Prostate gland (tissue), 2 donors: ENCODE measurements at regions not wholly inside any gene's neighbourhood (a gene's known extent, or its start where the extent isn't known, plus 50 kb on each side); places are given as distances from the start of the nearest gene placed in this dataset.
"Not testable (repeated sequence)": the region's sequence is repeated elsewhere in the genome, so short reads cannot be mapped to it uniquely, and the experiment has no call there.

Experiments
- DNase-seq: peaks from one replicate; pipeline ENCODE4 v3.0.0-alpha.2; 2019; ENCODE audit warnings: low spot score
- H3K27ac ChIP-seq, 2 donors: fragments of 200-600 bp; sonication (generic); 2 replicates each; pipeline ENCODE4 v1.5.1; 2017 to 2019
- H3K27me3 ChIP-seq: fragments of 200-600 bp; sonication (generic); replicated peaks from 2 replicates; pipeline ENCODE4 v1.5.1; 2019; ENCODE audit not compliant: insufficient read depth
- H3K36me3 ChIP-seq, 2 donors: fragments of 200-600 bp; sonication (generic); 1 replicate in 1 of 2; 2 replicates in 1 of 2; pipeline versions ENCODE4 v1.5.1 to v1.8.1; 2017 to 2019
- H3K4me1 ChIP-seq: fragments of 200-600 bp; sonication (generic); replicated peaks from 2 replicates; pipeline ENCODE4 v1.5.1; 2019
- H3K4me3 ChIP-seq, 2 donors: fragments of 200-600 bp; sonication (generic); 2 replicates each; pipeline ENCODE4 v1.5.1; 2017 to 2019
- H3K9me3 ChIP-seq: fragments of 200-600 bp; sonication (generic); 2 replicates; pipeline ENCODE4 v1.5.1; 2017
- POLR2A ChIP-seq: fragments of 450-650 bp; IDR thresholded peaks from one replicate; pipeline ENCODE4 v1.6.1; 2016; ENCODE audit warnings: antibody characterized with exemption, mild to moderate bottlenecking
- POLR2AphosphoS5 ChIP-seq: sonication (generic); formaldehyde crosslinking; IDR thresholded peaks from one replicate; pipeline ENCODE4 v1.6.1; 2017; ENCODE audit warnings: antibody characterized with exemption
- WGBS: methylation state at CpG from one replicate; pipeline ENCODE4 v1.1.5; 2018; 5-methylcytosine and 5-hydroxymethylcytosine counted together
- intact Hi-C: fragments of 100-400 bp; cut with DNase I; formaldehyde crosslinking; loops from one replicate; pipeline ENCODE4 v1.14.2; 2022
- TF ChIP-seq, protein P1 (sequence below), 4 experiments: fragments of 200-600 bp in 2 of 4; fragments of 450-650 bp in 2 of 4; sonication (generic) in 2 of 4; IDR thresholded peaks; 1 replicate in 3 of 4; 2 replicates in 1 of 4; pipeline ENCODE4 v1.5.1; 2016 to 2019; ENCODE audit warnings: antibody characterized with exemption in 4 of 4, mild to moderate bottlenecking in 2 of 4, moderate library complexity in 2 of 4

DNA sequence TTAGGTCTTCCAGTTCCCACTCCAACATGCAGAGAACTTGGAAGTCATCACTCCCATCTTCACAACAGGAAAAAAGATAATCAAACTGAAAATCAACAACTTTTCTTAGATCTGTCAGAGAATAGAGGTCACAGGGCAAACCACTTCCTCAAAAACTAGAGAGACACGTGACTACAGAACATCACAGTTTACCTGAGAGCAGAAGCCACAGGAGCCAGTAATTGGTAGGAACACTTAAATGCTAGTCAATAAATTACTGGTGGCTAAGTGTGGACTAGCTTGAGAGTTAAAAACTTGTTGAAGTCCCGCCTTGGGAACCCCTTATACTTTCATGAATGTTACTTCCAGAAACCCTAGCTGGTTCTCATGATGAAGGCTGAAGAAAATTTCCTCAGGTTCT lies 81.1 kb downstream of the THSD1 start:
- H3K27me3 ChIP-seq, H3K4me3 ChIP-seq, H3K9me3 ChIP-seq, H3K4me1 ChIP-seq, intact Hi-C loops, H3K36me3 ChIP-seq, H3K27ac ChIP-seq, DNase-seq: not testable (repeated sequence)
- WGBS: 92% methylated on average over 1 of the region's 2 CpGs

DNA sequence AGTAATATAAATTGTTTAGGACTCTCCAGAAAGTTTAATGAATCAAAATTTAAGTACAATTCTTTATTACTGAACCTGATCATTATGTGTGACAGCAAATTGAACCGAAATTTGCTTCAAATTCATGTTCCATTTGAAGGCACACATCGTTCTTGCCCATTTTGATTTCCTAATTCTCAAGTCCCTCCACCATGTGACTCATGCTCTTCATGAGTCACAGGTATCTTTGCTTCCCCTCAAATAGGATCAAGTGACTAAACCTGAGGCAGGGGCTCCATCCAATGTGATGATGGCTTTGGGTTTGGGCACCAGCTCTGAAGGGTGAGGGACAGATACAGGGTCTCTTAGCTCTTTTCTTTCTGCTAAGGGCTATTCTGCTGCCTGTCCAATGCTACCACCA lies 86.1 kb downstream of the THSD1 start:
- intact Hi-C loops: no loop called here
- Histone ChIP-seq H3K36me3 (no peaks in the 10 kb centered on the region), H3K27me3 (no peaks in the 10 kb centered on the region), H3K9me3 (no peaks in the 10 kb centered on the region), H3K27ac (no peak overlapping the region), H3K4me1 (no peaks in the 10 kb centered on the region), H3K4me3 (no peak overlapping the region)
- 90% methylated on average over 2 of the region's 2 CpGs for WGBS
- no peak for DNase-seq
- TF ChIP-seq POLR2A (no peak), POLR2AphosphoS5 (no peak)
- TF ChIP-seq, protein P1, sequence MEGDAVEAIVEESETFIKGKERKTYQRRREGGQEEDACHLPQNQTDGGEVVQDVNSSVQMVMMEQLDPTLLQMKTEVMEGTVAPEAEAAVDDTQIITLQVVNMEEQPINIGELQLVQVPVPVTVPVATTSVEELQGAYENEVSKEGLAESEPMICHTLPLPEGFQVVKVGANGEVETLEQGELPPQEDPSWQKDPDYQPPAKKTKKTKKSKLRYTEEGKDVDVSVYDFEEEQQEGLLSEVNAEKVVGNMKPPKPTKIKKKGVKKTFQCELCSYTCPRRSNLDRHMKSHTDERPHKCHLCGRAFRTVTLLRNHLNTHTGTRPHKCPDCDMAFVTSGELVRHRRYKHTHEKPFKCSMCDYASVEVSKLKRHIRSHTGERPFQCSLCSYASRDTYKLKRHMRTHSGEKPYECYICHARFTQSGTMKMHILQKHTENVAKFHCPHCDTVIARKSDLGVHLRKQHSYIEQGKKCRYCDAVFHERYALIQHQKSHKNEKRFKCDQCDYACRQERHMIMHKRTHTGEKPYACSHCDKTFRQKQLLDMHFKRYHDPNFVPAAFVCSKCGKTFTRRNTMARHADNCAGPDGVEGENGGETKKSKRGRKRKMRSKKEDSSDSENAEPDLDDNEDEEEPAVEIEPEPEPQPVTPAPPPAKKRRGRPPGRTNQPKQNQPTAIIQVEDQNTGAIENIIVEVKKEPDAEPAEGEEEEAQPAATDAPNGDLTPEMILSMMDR (IDR thresholded peaks at IDR 0.05): no peak

DNA sequence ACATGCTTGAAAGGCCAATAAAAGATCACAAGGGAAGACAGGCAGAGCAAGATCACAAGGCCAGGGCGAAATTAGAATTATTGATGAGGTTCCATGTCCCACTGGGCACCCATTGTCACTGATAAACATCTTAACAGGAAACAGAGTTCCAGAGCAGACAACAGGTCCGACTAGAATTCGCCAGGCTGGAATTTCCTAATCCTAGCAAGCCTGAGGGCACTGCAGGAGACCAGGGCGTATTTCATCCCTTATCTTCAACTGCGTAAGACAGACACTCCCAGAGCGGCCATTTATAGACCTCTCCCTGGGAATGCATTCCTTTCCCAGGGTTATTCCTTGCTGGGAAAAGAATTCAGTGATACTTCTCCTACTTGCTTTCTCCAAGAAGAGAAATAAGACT lies 96.1 kb downstream of the THSD1 start:
- WGBS: 61% methylated on average over 6 of the region's 6 CpGs
- intact Hi-C loops, H3K4me3 ChIP-seq, H3K27me3 ChIP-seq, H3K9me3 ChIP-seq, H3K4me1 ChIP-seq, H3K27ac ChIP-seq, DNase-seq, H3K36me3 ChIP-seq: not testable (repeated sequence)

DNA sequence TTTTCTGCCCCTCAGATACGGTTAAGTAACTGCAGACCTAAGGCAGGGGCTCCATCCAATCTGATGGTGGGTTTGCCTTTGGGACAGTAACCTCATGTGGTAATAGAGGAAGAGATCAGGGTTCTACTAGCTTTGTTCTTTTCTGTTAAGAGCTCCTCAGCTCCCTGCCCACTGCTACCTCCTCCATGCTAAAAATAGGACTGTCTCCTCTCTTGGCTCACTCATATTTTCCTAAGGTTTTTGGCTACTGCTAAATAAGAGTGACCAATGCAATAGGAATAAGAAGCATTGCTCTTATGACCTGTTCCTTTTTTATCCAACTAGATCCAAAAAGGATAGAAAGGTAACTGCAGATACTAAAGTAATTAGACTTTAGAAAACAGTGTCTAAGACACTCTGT lies 99.6 kb downstream of the THSD1 start:
- H3K27ac ChIP-seq, H3K27me3 ChIP-seq, H3K9me3 ChIP-seq, H3K4me3 ChIP-seq, intact Hi-C loops, DNase-seq, H3K4me1 ChIP-seq, H3K36me3 ChIP-seq: not testable (repeated sequence)
- no CpG with 5 or more reads among the region's 1 CpG for WGBS

DNA sequence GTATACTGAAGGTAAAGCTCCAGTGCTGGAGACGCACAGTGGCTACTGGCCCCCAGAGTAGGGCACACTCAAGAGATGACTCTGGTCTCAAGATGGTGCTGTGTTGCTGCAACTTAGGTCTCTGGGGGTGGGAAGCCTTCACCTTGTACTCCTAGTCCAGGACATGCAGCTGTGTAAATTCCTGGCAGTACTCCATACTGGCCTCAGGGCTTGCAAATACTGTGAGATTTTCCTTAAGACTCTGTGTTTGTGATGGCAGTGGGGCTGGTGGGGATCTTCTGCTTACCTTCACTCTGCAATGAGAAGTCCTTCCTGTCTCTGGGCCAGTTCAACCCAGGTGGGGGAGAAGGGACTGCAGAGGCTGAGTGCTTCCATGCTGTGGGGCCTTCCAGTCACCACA lies 102.9 kb downstream of the THSD1 start:
- H3K4me1 ChIP-seq, intact Hi-C loops, DNase-seq, H3K27ac ChIP-seq, H3K27me3 ChIP-seq, H3K36me3 ChIP-seq, H3K4me3 ChIP-seq, H3K9me3 ChIP-seq: not testable (repeated sequence)
- 100% methylated on average over 1 of the region's 1 CpG for WGBS

DNA sequence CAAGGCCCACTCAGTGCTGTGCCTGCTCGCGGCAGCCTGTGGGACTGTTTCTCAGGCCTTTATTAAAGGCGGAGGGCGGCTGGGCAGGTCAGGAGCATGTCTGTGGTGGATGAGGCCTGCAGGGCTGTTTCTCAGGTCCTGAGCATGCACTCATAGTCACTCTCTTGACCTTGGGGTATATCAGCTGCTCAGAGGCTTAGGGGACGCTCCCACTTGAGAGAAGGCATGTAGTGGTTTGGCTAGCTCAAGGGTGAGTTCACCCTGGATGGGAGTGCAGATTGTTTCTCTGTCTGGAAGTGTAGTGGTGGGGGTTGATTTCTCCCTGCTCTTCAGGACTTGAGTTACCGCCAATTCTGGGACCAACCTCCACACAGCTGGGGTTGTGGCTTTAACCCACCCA lies 103.3 kb downstream of the THSD1 start:
- H3K27ac ChIP-seq, H3K9me3 ChIP-seq, H3K4me3 ChIP-seq, H3K36me3 ChIP-seq, intact Hi-C loops, DNase-seq, H3K27me3 ChIP-seq, H3K4me1 ChIP-seq: not testable (repeated sequence)
- WGBS: 100% methylated on average over 1 of the region's 6 CpGs

DNA sequence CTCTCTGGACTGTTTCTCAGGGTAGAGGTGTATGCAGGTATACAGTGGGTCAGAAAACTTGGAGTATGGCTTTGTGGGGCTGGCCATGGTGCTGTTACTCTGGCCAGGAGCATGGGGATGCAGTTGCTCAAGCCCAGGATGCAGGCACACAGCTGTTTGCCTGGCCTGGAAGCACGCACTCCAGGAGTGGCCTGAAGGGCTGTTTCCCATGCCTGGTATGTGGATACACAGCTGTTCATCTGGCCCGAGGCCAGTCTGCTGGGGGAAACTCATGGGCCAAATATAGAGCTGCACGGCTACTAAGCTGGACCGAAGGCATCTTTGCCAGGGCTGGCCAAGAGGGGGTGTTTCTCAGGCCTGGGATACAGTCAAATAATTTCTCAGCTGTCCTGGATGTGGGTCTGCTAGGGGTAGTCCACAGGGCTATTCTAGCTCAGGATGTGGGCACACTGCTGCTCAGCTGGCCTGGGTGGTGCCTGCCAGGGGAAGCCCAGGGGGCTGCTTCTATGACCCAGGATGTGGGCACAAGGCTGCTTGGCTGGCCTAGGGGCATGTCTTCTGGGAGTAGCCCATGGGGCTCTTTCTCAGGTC lies 104.1 kb downstream of the THSD1 start:
- H3K4me3 ChIP-seq, H3K27me3 ChIP-seq, H3K27ac ChIP-seq, DNase-seq, intact Hi-C loops, H3K4me1 ChIP-seq, H3K36me3 ChIP-seq, H3K9me3 ChIP-seq: not testable (repeated sequence)
- WGBS: 89% methylated on average over 4 of the region's 4 CpGs

DNA sequence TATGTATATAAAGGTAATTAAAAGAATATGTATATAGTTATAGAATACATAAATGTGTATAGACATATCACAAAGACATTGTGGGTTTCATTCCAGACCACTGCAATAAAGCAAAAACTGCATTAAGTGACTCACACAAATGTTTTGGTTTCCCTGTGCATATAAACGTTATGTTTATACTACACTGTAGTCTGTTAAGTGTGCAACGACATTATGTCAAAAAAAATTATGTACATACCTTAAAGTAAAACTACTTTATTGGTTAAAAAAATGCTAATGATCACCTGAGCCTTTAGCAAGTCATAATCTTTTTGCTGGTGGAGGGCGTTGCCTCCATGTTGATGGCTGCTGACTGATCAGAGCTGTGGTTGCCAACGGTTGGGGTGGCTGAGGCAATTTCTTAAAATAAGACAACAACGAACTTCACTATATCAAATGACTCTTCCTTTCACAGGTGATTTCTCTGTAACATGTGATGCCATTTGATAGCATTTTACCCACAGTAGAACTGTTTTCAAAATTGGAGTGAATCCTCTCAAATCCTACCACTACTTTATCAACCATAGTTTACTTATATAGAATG lies 107.8 kb downstream of the THSD1 start:
- DNase-seq, H3K27me3 ChIP-seq, H3K9me3 ChIP-seq, H3K36me3 ChIP-seq, H3K4me3 ChIP-seq, H3K27ac ChIP-seq, intact Hi-C loops, H3K4me1 ChIP-seq: not testable (repeated sequence)
- 61% methylated on average over 5 of the region's 5 CpGs for WGBS

DNA sequence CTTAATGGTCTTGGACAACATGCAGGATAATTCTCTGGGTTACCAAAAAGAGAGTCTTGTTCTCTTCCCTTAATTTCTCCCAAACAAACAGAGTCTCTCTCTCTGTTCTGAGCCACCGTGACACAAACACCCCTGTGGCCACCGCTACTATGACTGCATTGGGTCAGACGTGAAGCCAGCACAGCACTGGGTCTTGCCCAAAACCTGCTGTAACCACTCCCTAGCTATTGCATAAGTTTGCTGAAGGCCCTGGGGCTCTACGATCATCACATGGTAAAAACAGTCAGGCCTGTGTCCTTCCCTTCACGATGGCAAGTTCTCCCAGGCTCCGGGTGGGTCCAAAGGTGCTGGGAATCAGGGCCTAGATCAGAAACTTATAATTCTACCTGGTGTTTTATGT lies 117.1 kb downstream of the THSD1 start:
- DNase-seq, H3K27ac ChIP-seq, H3K4me3 ChIP-seq, intact Hi-C loops, H3K27me3 ChIP-seq, H3K9me3 ChIP-seq, H3K4me1 ChIP-seq, H3K36me3 ChIP-seq: not testable (repeated sequence)
- WGBS: no CpG with 5 or more reads among the region's 6 CpGs

DNA sequence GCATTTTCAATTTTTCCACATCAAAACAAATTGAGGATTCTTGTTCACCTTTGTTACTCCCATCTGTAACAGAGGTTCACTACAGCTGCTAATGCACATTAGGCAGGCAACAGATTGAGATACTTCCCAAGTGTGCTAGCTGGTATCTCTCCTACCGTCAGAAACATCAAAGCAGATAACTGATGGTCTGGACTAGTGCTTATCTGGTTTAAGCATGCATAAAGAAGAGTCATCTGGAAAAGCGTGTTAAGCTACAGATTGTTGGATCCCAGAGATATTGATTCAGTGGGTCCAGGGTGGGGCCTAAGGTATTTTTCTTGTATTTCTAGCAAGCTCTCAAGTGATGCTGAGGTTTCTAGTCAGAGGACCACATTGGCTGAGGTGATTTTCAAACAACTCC lies 122.0 kb upstream of the NEK3 start:
- H3K4me1 ChIP-seq, intact Hi-C loops, H3K36me3 ChIP-seq, H3K9me3 ChIP-seq, H3K4me3 ChIP-seq, H3K27me3 ChIP-seq, H3K27ac ChIP-seq, DNase-seq: not testable (repeated sequence)
- 81% methylated on average over 2 of the region's 2 CpGs for WGBS

DNA sequence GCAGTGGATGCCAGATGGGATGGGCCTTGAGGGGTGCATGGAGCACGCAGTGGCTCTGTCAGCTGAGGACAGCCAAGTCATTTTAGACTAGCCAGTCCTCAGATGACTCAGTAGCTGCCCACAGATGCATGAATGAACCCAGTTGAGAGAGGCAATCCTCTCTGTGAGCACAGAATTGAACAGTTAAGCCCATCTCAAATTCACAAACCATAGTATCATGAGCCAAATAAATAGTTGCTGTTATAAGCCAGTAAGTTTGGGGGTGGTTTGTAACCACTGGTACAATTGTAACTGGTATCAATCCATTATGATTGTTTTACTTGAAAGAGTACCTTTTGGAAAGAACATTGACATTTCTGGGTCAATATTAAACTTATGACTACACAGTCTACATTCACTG lies 120.0 kb upstream of the NEK3 start:
- H3K9me3 ChIP-seq, H3K4me1 ChIP-seq, DNase-seq, H3K36me3 ChIP-seq, H3K27me3 ChIP-seq, H3K27ac ChIP-seq, intact Hi-C loops, H3K4me3 ChIP-seq: not testable (repeated sequence)
- 100% methylated on average over 1 of the region's 1 CpG for WGBS

DNA sequence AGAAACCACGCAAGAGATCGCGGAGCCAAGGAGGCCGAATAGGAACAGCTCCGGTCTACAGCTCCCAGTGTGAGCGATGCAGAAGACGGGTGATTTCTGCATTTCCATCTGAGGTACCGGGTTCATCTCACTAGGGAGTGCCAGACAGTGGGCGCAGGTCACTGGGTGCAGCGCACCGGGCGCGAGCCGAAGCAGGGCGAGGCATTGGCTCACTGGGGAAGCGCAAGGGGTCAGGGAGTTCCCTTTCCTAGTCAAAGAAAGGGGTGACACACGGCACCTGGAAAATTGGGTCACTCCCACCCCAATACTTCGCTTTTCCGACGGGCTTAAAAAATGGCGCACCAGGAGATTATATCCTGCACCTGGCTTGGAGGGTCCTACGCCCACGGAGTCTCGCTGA lies 94.9 kb upstream of the NEK3 start:
- H3K27ac ChIP-seq, DNase-seq, intact Hi-C loops, H3K9me3 ChIP-seq, H3K4me1 ChIP-seq, H3K36me3 ChIP-seq, H3K27me3 ChIP-seq, H3K4me3 ChIP-seq: not testable (repeated sequence)
- WGBS: 91% methylated on average over 17 of the region's 24 CpGs
